Hematopoietic multipotent progenitor cell (in vitro differentiated cells): ENCODE measurements at regions not wholly inside any gene's neighbourhood (a gene's known extent, or its start where the extent isn't known, plus 50 kb on each side); places are given as distances from the start of the nearest gene placed in this dataset.
"Not testable (repeated sequence)": the region's sequence is repeated elsewhere in the genome, so short reads cannot be mapped to it uniquely, and the experiment has no call there.

Source experiments
- DNase-seq, 3 donors: peaks; one replicate each; pipeline ENCODE4 v3.0.0-alpha.2; 2011 to 2015; ENCODE audit warnings: low read depth in 2 of 3, low spot score in 2 of 3

GRCh38 chr1:229159668-229160544 lies 111.0 kb upstream of the RAB4A start:
- peak in 1 of 3 donors; percentile 36 for DNase-seq

GRCh38 chr1:229161740-229162139 lies 109.2 kb upstream of the RAB4A start:
- DNase-seq = no peak

- DNase-seq = no peak
Observed at GRCh38 chr1:229162825-229163515, 107.9 kb upstream of the RAB4A start.

- no peak for DNase-seq
Observed at GRCh38 chr1:229164348-229164747, 106.6 kb upstream of the RAB4A start.

- no peak for DNase-seq
Observed at GRCh38 chr1:229164836-229165735, 105.8 kb upstream of the RAB4A start.

GRCh38 chr1:229167318-229167717 lies 103.6 kb upstream of the RAB4A start:
- no peak for DNase-seq

GRCh38 chr1:229169399-229169798 lies 101.5 kb upstream of the RAB4A start:
- DNase-seq = no peak

GRCh38 chr1:229170274-229170673 lies 100.6 kb upstream of the RAB4A start:
- DNase-seq = no peak

GRCh38 chr1:229170778-229171505 lies 100.0 kb upstream of the RAB4A start:
- DNase-seq = no peak

- no peak for DNase-seq
Observed at GRCh38 chr1:229171934-229172333, 99.0 kb upstream of the RAB4A start.

- DNase-seq = not testable (repeated sequence)
Observed at GRCh38 chr1:229173491-229174476, 97.1 kb upstream of the RAB4A start.

- DNase-seq = not testable (repeated sequence)
Observed at GRCh38 chr1:229175297-229175696, 95.6 kb upstream of the RAB4A start.

GRCh38 chr1:229176457-229176856 lies 94.5 kb upstream of the RAB4A start:
- not testable (repeated sequence) for DNase-seq

GRCh38 chr1:229180161-229180560 lies 90.8 kb upstream of the RAB4A start:
- DNase-seq = no peak

GRCh38 chr1:229181419-229181818 lies 89.5 kb upstream of the RAB4A start:
- no peak for DNase-seq

- no peak for DNase-seq
Observed at GRCh38 chr1:229183588-229183987, 87.3 kb upstream of the RAB4A start.

GRCh38 chr1:229184066-229184465 lies 86.8 kb upstream of the RAB4A start:
- DNase-seq = no peak

GRCh38 chr1:229185963-229186362 lies 84.9 kb upstream of the RAB4A start:
- DNase-seq = no peak
